ENCODE measurements at regions not wholly inside any gene's neighbourhood (a gene's known extent, or its start where the extent isn't known, plus 50 kb on each side); places are given as distances from the start of the nearest gene placed in this dataset.

DNA sequence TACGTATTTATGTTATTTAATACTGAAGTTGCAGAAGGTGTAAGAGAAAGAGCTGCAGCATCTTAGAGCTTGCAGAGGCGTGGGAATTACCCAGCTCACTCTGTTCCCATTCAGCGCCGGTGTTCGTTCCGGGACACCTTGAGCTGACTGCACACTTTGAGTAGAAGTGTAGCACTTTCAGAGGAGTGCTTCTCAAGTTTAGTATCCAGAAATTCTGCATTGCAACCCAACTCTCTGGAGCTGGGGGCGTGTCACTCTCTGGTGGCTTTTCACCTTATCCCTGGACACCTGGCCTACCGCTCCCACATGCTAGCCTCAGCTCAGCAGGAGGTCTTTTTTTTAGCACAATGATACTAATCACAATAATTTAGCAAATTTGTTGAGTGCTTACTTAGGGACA is 66.4 kb upstream of the SHH start:
- TF ChIP-seq RAD21 (IDR thresholded peaks at IDR 0.05; ENCODE audit: low read depth) (no peak), CEBPB (IDR thresholded peaks at IDR 0.05) (no peak), TAF1 (IDR thresholded peaks at IDR 0.05; ENCODE audit: low read depth) (no peak), NFIC (IDR thresholded peaks at IDR 0.05) (no peak), FOXM1 (IDR thresholded peaks at IDR 0.05; ENCODE audit: borderline replicate concordance, low read depth) (no peak), CREB1 (IDR thresholded peaks at IDR 0.05; ENCODE audit: low read depth) (no peak)
- TF ChIP-seq, protein P1, sequence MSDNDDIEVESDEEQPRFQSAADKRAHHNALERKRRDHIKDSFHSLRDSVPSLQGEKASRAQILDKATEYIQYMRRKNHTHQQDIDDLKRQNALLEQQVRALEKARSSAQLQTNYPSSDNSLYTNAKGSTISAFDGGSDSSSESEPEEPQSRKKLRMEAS (IDR thresholded peaks at IDR 0.05) = no peak

All from Ishikawa (cell line).